ENCODE measurements at regions not wholly inside any gene's neighbourhood (a gene's known extent, or its start where the extent isn't known, plus 50 kb on each side); places are given as distances from the start of the nearest gene placed in this dataset.

- no peak for DNase-seq
These were observed 185.8 kb downstream of the FBXO15 start for GRCh38 chr18:73961804-73962203.

DNA sequence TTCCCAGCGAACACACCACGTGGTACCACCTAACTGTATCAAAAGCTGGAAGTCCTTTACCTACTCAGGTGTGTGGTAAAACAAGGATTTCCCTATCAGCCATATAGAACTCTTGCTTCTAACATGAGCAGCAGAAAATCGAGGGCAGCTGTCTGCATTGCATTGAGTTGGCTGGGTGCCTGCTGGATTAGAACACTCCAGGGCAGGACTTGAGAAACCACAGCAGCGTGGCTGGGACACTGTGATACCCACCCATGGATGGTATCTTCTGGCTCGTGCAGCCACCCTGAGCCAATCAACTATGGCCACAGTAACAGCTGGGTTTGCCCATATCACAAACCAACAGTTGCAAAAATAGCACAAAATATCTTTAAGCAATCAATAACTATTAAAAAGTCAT is 188.3 kb downstream of the FBXO15 start:
- no peak for DNase-seq

- no peak for DNase-seq
These were observed 193.4 kb downstream of the FBXO15 start for GRCh38 chr18:73954268-73954667.

- no peak for DNase-seq
These were observed 195.2 kb downstream of the FBXO15 start for GRCh38 chr18:73952296-73952946.

- no peak for DNase-seq
These were observed 197.4 kb downstream of the FBXO15 start for GRCh38 chr18:73950116-73950700.

DNA sequence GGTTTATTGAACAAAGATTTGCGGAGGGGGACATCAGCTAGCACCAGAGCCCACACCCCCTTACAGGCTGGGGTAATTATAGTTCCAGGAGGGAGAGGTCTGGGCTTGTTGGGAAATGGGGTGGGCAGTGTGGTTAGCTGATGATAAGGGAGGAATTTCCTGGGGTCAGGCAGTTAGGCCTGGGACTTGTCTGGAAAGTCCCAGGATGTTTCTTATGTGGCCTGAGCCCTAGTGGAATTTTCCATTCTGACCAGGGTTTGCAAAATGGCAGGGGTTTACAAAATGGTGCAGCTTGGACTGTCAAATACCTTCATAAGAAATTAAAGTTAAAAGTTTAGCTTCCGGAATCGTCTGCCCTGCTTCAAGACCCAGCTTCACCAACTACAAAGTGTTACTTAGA is 199.1 kb downstream of the FBXO15 start:
- no peak for DNase-seq

- no peak for DNase-seq
These were observed 199.6 kb downstream of the FBXO15 start for GRCh38 chr18:73948084-73948483.

DNA sequence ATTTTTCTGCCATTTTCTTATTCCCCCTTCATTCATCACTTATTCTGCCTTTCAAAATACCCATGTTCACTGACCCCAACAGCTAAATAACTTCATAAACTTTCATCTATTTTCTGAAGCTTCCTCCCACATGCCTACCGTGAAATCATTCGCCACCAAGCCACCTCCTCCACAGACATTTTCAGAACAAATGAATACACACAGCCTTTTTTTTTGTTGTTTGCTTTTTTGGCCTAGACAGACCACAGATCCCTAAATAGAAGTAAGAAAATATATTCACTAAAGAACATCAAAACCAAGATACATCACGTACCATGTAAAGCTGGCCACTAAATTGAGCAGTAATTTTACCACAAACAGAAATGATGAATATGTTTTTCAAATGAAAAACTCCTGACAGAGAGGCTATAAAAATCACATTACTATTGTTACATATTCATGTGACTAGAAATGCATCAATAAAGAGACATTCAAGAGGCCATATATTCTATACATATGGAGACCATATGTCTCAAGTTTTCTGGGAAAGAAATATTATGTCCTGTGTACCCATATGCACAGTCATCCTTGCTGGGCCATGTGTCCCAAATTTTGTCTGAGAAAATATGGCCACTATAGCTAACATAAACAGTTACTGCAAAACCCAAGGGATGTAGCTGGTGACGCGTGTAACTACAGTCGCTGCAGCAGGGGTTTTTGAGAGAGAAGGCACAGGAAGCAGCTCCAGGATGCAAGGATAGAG is 200.3 kb downstream of the FBXO15 start:
- DNase-seq, result no peak

DNA sequence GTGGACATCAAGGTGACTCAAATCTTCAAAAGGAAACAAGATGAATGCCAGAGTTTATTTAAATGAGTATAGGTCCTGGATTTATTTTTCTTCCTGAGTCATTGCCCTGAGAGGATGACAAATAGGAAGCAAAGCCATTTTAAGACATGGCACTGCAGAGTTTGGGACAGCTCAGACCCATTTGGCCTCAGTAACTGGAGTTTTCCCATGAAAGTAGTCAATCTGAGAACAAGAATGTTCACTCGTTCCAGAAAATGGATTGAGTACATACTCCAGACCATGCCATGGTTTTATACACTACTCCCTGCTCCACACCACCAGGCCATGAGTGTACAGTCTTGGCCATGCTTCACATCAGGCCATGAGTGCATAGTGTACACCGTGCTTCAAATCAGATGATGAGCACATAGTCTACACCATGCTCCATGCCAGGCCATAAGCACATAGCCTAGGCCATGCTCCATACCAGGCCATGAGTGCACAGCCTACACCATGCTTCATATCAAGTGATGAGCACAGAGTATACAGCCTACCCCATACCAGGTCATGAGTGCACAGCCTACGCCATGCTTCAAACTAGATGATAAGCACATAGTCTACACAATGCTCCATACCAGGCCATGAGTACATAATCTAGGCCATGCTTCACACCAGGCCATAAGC is 202.4 kb downstream of the FBXO15 start:
- no peak for DNase-seq

DNA sequence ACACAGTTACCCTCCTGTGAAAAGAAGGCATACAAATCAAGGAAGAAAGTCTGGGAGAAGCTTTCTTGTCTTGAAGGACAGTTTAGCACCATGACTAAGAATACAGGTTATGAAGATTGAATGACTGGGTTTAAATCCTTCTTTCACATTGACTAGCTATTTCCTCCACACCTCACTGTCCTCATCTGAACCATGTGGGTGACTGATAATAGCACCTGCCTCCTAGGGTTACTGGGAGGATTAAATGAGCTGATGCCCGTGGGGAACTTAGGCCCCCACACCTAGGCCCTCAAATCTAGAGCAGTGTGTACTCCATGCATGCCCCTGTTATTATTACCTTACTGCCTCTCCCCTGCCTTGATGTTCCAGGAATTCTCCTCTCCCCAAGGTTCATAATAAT is 202.9 kb downstream of the FBXO15 start:
- DNase-seq, result no peak

DNA sequence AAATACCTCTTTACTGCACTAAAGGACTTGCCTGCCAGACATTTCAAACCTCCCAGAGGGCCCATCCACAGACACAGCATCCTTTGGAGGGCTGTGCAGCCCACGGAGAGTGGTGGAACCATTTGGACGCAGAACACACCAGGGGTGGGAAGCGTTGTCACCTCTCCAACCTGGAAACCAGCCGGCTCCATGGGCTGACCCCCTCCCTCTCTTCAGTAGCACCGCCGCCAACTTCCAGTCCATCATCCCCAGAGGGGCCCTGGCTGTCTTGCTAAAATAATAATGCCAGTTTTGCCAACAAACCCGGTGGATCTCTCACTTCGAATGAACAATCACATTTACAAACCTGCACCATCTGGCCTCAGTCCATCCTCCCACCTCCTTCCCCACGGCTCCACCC is 203.9 kb downstream of the FBXO15 start:
- no peak for DNase-seq

DNA sequence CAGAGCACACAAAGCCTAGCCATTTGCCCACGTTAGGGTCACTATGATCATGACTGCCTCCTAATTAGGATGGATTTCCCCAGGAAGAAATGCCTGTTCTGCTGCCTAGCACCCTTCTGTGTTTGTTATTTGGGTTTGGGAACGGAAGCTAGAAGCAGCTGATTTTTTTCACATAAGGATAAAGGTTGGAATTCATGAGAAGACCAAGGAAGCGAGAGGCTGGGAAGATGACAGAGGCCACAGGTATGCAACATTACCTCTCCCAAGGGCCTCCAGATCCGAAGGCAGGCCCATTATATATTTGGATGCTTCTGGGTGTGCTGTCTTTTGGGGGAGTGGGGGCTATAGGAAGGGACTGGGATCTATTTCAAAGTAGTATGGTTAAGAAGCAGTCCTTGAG is 204.7 kb downstream of the FBXO15 start:
- no peak for DNase-seq

DNA sequence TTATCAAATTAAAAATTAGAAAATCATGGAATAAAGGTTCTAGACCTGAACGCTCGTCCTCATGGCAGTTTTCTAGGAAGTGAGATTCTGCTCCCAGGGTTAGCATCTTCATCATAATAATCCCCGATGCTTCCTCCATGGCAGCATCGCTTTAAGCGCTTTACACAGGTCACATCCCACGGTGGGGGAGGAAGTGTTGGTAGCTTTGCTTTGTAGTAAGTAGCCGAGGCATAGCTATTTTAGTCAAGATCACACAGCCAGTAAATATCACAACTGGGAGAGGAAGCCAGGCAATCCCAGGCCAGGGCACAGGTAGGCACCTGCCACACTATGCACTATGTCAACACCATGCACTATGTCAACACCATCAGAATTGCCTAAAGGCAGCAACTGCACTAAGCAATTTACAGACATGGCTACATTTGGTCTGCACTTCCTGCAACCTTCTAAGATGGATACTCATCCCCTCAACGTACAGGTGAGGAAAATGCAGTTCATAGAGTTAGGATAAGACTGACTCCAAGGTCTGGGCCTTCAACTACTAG is 205.5 kb downstream of the FBXO15 start:
- no peak for DNase-seq

- no peak for DNase-seq
These were observed 206.9 kb downstream of the FBXO15 start for GRCh38 chr18:73940721-73941120.

- no peak for DNase-seq
These were observed 208.2 kb downstream of the FBXO15 start for GRCh38 chr18:73939391-73939790.

DNA sequence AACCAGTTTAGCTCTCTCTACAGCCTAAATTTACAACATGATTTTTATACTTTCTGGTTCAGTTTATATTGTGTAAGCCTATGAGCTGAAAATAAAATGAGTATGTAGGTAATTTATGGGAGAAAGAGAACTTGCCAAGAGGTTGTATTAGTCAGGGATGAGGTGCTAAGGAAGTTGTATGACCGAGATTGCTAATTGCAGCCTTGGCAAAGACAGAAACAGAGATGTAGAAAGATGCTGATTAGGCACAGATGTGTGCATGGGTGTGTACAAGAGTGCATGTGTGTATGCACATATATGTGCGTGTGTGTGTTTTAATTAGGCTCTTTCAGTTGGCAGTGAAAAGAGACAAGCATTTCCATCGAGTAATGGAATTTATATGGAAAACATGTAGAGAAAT is 213.9 kb downstream of the FBXO15 start:
- DNase-seq, result no peak

DNA sequence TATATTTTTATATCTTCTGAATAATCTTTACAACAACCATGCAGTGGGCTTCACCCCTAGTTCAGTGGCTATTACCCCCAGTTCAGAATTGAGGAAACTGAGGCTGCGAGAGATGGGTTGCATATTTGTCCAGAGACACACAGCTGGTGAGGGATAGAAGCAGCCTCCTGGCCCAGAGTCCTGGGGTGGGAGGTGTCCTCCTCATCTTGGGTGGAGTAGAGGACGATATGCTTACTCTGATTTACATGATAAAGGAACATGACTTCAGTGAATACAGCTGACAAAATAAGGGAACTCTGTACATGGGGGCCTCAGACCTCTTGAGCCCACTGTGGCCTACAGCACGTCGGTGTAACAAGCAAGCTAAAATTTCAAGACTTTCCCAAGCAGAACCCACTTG is 214.7 kb downstream of the FBXO15 start:
- no peak for DNase-seq

DNA sequence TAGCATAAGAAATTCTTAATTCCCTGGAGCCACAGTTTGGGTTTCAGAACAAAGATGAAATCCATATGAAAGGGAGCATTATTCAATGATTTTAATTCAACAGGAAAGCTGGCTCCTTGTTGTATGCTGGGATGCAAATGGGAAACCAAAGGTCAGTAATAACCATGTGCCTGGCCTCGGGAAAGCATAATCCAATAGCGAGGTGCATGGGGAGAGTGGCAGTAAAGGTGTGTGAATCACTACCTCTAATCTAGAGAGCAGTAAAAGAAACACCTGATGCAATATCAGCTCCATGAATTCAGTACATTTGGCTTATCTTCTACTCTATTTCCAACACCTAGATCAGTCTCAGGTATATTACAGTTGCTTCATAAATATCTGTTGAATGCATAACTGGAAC is 220.1 kb downstream of the FBXO15 start:
- DNase-seq, result no peak

DNA sequence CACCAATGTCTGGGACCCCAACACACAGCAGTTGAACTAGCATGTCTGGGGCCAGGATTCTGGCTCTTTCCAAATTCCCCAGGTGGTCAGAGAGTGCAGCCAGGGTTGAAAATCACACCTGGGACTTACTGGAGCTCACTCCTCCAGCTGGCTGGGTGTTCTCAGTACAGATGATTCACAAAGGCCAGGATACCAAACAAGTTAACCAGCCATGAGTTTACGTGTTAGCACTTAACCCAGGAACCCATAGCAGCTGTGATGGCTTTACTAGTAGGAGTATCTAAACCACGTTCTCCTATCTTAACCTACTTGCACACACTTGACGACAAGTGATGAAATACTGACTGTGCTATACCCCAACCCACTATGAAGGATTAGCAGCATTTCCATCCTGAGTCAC is 222.8 kb downstream of the FBXO15 start:
- no peak for DNase-seq

DNA sequence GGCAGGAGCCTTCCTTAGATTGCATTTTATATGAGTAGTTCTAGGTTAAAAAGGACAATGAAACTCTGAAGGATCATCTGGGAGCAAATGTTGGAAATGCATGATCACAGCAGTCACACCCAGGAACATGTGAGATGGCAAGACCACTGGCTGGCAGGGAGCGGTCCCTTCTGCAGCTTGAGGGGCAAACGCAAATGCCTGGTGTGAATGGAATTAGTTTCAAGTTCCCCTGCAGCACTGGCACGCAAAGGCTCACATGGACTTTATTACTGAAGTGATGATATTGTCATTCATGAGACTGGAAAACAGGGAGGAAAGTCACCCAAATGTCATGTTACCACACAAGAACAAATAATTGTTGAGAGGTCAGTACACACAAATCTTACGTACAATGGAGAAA is 223.3 kb downstream of the FBXO15 start:
- no peak for DNase-seq

GRCh38 chr18:73923866-73924265 is 223.8 kb downstream of the FBXO15 start:
- DNase-seq, result no peak

DNA sequence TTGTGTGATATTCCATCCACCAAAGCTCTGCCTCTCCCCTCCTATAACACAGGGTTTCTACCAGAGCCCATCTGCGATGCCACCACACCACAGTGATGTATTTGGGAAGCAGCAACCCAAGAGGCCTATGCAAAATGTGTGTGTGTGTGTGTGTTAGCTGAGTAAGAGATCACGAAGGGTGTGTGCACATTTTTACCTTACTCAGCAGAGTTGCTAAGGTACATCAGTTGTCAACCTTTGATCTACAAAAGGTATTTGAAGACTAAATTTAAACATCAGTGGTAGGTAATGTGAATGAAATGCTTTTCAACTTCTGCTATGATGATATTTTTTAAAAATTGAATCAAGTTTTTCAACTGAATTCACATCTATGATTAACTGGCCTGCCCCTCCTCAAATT is 227.6 kb downstream of the FBXO15 start:
- no peak for DNase-seq

GRCh38 chr18:73918816-73919215 is 228.8 kb downstream of the FBXO15 start:
- DNase-seq, result no peak

DNA sequence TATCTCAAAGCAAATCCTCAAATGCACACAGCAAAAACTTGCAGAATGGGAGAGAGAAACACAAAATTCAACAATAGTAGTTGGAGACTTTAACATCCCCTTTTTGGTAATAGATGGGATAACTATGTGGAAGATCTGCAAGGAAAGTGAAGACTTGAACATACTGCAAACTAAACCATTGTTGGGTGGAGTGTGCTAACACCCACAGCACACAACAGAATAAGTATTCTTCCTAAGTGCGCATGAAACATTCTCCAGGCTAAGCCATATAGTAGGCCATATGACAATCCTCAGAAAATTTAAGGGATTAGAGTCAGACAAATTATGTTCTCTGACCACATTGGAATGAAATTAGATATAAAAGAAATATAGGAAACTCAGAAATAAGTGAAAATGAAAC is 230.6 kb downstream of the FBXO15 start:
- DNase-seq, result no peak
